Testis (tissue), 2 donors: ENCODE measurements at regions not wholly inside any gene's neighbourhood (a gene's known extent, or its start where the extent isn't known, plus 50 kb on each side); places are given as distances from the start of the nearest gene placed in this dataset.

Experiments
- DNase-seq: peaks from one replicate; pipeline ENCODE4 v3.0.0-alpha.2; 2019
- H3K27ac ChIP-seq, 2 donors: fragments of 200-600 bp; sonication (generic); one replicate each; pipeline ENCODE4 v1.5.1; 2019
- H3K27me3 ChIP-seq: fragments of 200-600 bp; sonication (generic); one replicate; pipeline ENCODE4 v1.5.1; 2019
- H3K36me3 ChIP-seq: fragments of 200-600 bp; sonication (generic); one replicate; pipeline ENCODE4 v1.5.1; 2017; ENCODE audit warnings: low read depth; ENCODE audit errors: missing control alignments
- H3K4me1 ChIP-seq: fragments of 200-600 bp; sonication (generic); one replicate; pipeline ENCODE4 v1.5.1; 2019
- H3K4me3 ChIP-seq, 2 donors: fragments of 200-600 bp; sonication (generic); one replicate each; pipeline ENCODE4 v1.5.1; 2017 to 2019
- H3K9me3 ChIP-seq: fragments of 200-600 bp; sonication (generic); one replicate; pipeline ENCODE4 v1.5.1; 2017
- POLR2A ChIP-seq: fragments of 450-650 bp; IDR thresholded peaks from one replicate; pipeline ENCODE4 v1.6.1; 2017; ENCODE audit warnings: antibody characterized with exemption, mild to moderate bottlenecking, moderate library complexity
- WGBS, 2 donors: methylation state at CpG; one replicate each; pipeline ENCODE4 v1.1.5; 2018; 5-methylcytosine and 5-hydroxymethylcytosine counted together
- intact Hi-C: fragments of 100-400 bp; cut with DNase I; formaldehyde crosslinking; loops from one replicate; pipeline ENCODE4 v1.15.1; 2023; ENCODE audit warnings: low total_unique reads
- TF ChIP-seq, protein P1 (sequence below), 3 experiments: fragments of 450-650 bp in 2 of 3; fragments of 200-600 bp in 1 of 3; sonication (generic) in 1 of 3; IDR thresholded peaks; one replicate each; pipeline ENCODE4 v1.5.1; 2016 to 2019; ENCODE audit warnings: antibody characterized with exemption in 3 of 3, mild to moderate bottlenecking in 2 of 3, moderate library complexity in 1 of 3

DNA sequence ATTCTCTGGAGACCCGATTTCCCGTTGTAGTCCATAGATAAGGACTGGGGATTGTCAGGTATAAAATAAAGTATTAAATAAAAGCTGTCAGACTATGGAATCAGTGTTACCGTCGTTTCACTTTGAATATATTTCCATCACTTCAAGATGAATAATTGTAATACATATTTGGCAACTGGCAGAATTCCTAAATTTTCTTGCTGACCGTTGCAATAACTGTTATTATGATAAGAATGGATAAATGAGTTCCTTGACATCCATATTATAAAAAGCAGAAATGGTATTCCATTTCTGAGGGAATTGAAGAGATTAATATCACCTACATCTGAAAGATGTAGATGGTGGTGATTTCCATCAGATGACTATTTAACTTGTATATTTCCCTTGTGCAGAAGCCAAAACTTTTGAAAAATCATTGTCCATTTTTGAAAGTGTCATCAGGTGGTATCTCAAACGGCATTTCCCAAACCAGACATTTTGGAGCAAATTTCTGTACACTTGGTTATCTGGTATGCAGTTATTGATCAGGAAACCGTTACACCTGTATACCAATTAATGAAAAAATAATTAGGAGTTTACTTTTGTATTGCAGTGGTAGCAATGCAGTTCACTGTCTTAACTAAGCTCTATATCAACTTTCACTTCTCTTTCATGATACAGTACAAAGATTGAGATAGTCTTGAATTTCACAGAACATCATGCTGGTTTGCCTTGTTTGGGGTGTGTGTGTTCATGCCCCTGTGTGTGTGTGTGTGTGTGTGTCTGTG lies 878.5 kb downstream of the PCDH18 start:
- WGBS, 2 donors, result 82% methylated on average over 7 of the region's 7 CpGs
- no peaks in the 10 kb centered on the region for H3K27me3 ChIP-seq
- no peaks in the 10 kb centered on the region for H3K4me1 ChIP-seq
- no peak overlapping the region for H3K27ac ChIP-seq
- intact Hi-C loops, result no loop called here
- H3K4me3 ChIP-seq, result no peak overlapping the region
- TF ChIP-seq, protein P1, sequence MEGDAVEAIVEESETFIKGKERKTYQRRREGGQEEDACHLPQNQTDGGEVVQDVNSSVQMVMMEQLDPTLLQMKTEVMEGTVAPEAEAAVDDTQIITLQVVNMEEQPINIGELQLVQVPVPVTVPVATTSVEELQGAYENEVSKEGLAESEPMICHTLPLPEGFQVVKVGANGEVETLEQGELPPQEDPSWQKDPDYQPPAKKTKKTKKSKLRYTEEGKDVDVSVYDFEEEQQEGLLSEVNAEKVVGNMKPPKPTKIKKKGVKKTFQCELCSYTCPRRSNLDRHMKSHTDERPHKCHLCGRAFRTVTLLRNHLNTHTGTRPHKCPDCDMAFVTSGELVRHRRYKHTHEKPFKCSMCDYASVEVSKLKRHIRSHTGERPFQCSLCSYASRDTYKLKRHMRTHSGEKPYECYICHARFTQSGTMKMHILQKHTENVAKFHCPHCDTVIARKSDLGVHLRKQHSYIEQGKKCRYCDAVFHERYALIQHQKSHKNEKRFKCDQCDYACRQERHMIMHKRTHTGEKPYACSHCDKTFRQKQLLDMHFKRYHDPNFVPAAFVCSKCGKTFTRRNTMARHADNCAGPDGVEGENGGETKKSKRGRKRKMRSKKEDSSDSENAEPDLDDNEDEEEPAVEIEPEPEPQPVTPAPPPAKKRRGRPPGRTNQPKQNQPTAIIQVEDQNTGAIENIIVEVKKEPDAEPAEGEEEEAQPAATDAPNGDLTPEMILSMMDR (IDR thresholded peaks at IDR 0.05), result no peak
- TF ChIP-seq POLR2A, result no peak
- no peaks in the 10 kb centered on the region for H3K36me3 ChIP-seq
- H3K9me3 ChIP-seq, result no peaks in the 10 kb centered on the region
- no peak for DNase-seq

DNA sequence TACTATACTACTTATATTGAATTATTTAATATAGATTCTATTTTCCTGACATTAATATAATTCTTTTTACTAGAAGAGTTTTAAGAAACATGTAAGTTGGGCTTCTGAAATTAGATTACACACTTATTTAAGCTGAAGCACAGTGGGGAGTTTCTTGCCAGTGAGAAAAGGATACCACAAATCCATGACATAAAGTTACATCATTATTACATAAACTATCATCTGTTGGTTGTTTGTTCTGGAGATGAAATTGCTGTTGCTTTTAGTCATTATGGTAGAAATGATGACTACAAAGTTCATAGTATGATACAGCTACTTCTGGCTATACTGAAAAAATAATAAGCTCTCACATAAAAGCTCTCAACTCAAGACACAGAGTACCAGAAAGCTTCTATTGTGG lies 880.4 kb downstream of the PCDH18 start:
- H3K4me3 ChIP-seq, result no peak overlapping the region
- DNase-seq, result no peak
- no peaks in the 10 kb centered on the region for H3K27me3 ChIP-seq
- intact Hi-C loops, result no loop called here
- H3K36me3 ChIP-seq, result no peaks in the 10 kb centered on the region
- no peaks in the 10 kb centered on the region for H3K9me3 ChIP-seq
- no peaks in the 10 kb centered on the region for H3K4me1 ChIP-seq
- no peak for TF ChIP-seq POLR2A
- TF ChIP-seq, protein P1 (IDR thresholded peaks at IDR 0.05), result no peak
- H3K27ac ChIP-seq, result no peak overlapping the region

DNA sequence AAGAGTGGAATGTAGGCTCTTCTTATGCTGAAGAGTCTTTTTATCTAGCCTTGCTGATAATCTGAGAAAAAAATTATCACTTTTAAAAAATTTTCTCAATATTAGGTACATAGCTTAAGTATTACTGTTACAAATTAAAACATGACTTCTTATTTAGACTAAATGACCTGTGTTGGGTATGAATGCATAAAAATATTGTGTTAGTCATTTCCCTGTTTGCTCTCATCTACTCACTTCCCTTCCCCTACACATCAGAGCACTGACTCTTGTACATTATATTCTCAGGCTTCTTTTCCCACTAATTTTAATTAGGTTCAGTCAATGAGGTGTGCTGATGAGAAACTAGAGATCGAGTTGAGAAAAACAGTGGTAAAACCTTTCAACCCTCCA lies 881.0 kb downstream of the PCDH18 start:
- Histone ChIP-seq H3K27me3 (no peaks in the 10 kb centered on the region), H3K9me3 (no peaks in the 10 kb centered on the region), H3K27ac (no peak overlapping the region), H3K4me1 (no peaks in the 10 kb centered on the region), H3K4me3 (no peak overlapping the region), H3K36me3 (no peaks in the 10 kb centered on the region)
- intact Hi-C loops, result no loop called here
- DNase-seq, result no peak
- TF ChIP-seq, protein P1 (IDR thresholded peaks at IDR 0.05), result no peak
- no peak for TF ChIP-seq POLR2A
- WGBS, 2 donors, result 82 to 85% methylated on average over 1 of the region's 1 CpG

DNA sequence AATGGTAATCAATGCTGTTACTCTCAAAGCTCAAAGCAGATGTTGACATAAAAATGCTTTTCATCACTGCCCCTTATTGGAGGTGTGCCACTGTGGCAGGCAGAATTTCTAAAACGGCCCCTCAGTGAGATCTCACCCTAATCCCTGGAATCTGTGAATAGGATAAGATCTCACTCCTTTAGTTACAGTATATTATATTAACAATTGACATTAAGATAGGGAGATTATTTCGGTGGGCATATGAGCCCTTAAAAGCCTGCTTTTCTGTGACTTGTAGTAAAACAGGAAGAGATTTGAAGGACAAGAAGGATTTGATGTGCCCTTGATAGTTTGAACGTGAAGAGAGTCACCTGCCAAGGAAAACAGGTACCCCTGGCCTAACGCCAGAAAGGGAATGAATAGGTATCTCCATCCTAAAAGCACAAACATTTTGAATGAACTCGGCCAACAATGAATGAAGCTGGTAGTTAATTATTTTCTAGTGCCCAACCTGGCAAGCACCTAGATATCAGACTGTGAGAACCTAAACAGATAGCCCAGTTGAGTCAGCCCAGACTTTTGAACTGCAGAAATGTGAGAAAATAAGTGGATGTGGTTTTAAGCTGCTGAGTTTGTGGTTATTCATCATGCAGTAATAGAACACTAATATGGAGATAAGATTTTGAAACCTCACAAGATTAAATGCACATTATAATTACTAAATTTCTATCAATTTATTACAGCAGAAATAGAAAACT lies 881.6 kb downstream of the PCDH18 start:
- no peaks in the 10 kb centered on the region for H3K4me1 ChIP-seq
- no peaks in the 10 kb centered on the region for H3K9me3 ChIP-seq
- TF ChIP-seq, protein P1 (IDR thresholded peaks at IDR 0.05), result no peak
- no peak for TF ChIP-seq POLR2A
- 59 to 61% methylated on average over 5 of the region's 5 CpGs for WGBS, 2 donors
- H3K4me3 ChIP-seq, result no peak overlapping the region
- H3K27ac ChIP-seq, result no peak overlapping the region
- no peaks in the 10 kb centered on the region for H3K36me3 ChIP-seq
- intact Hi-C loops, result no loop called here
- no peaks in the 10 kb centered on the region for H3K27me3 ChIP-seq
- no peak for DNase-seq
